Peyer's patch (tissue), 4 donors: ENCODE measurements at regions not wholly inside any gene's neighbourhood (a gene's known extent, or its start where the extent isn't known, plus 50 kb on each side); places are given as distances from the start of the nearest gene placed in this dataset.

ENCODE experiments used
- CTCF ChIP-seq, 6 experiments: fragments of 450-650 bp in 4 of 6; fragments of 200-600 bp in 2 of 6; sonication (generic) in 1 of 6; IDR thresholded peaks; one replicate each; pipeline ENCODE4 v1.5.1; 2017 to 2019; ENCODE audit warnings: antibody characterized with exemption in 6 of 6, mild to moderate bottlenecking in 3 of 6, moderate library complexity in 1 of 6
- POLR2A ChIP-seq, 2 donors: fragments of 450-650 bp; IDR thresholded peaks; one replicate each; pipeline ENCODE4 v1.5.1; 2017; ENCODE audit warnings: antibody characterized with exemption in 2 of 2, mild to moderate bottlenecking in 2 of 2, moderate library complexity in 2 of 2

- TF ChIP-seq POLR2A (IDR thresholded peaks at IDR 0.05) (no peak), CTCF (IDR thresholded peaks at IDR 0.05) (no peak)
These were observed 862.5 kb upstream of the ID2 start for GRCh38 chr2:7819316-7819715.
